Left cardiac atrium (tissue), 4 donors: ENCODE measurements at regions not wholly inside any gene's neighbourhood (a gene's known extent, or its start where the extent isn't known, plus 50 kb on each side); places are given as distances from the start of the nearest gene placed in this dataset.
"Not testable (repeated sequence)": the region's sequence is repeated elsewhere in the genome, so short reads cannot be mapped to it uniquely, and the experiment has no call there.

Experiments
- ATAC-seq, 2 donors: fragments of 200-7000 bp; cut with Tn5 transposase; one replicate each; pipeline ENCODE4 v1.9.1; 2020; ENCODE audit warnings: mild to moderate bottlenecking in 2 of 2, moderate library complexity in 2 of 2
- DNase-seq: peaks from one replicate; pipeline ENCODE4 v3.0.0-alpha.2; 2020
- intact Hi-C, 2 donors: fragments of 100-400 bp; cut with DNase I; formaldehyde crosslinking; loops; one replicate each; pipeline versions ENCODE4 v1.14.1 to v1.15.1; 2022 to 2023
- donor health status: DM: no; HTN: yes; CAD: no.
- donor health status: DM: no; HTN: yes; CAD: no; lungs with severe emphysema.
- donor health status: DM: yes; HTN: yes; CAD: no.
- donor health status: Dilated cardiomyopathy.

- intact Hi-C loops, result not testable (repeated sequence)
These were observed 297.4 kb downstream of the CACNA1B start for GRCh38 chr9:138174954-138175353.

GRCh38 chr9:138175354-138175753, 297.8 kb downstream of the CACNA1B start:
- ATAC-seq, DNase-seq, intact Hi-C loops: not testable (repeated sequence)

More at GRCh38 chr9:138174954-138175353, 297.4 kb downstream of the CACNA1B start:
- DNase-seq, ATAC-seq: not testable (repeated sequence)

- intact Hi-C loops, DNase-seq, ATAC-seq: not testable (repeated sequence)
These were observed 299.5 kb downstream of the CACNA1B start for GRCh38 chr9:138177091-138177490.

DNA sequence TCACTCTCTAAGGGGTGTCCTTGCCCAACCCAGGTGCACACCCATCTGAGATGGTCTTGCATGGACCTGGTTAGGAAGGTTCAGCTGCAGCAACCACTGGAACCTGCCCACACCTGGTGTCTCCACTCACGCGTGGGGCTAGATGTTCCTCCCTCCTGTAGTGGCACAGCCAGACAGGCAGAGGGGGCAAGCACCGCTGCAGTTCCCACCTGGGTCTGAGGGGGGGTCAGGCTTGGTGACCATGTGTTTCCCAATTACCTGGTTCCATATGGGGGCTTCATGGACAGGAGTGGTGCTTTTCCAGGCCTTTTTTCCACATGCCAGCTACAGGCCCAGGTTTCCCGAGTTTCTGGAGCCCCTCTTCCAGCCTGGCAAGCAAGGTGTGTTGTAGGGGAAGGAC, 301.4 kb downstream of the CACNA1B start:
- intact Hi-C loops, ATAC-seq, DNase-seq: not testable (repeated sequence)

DNA sequence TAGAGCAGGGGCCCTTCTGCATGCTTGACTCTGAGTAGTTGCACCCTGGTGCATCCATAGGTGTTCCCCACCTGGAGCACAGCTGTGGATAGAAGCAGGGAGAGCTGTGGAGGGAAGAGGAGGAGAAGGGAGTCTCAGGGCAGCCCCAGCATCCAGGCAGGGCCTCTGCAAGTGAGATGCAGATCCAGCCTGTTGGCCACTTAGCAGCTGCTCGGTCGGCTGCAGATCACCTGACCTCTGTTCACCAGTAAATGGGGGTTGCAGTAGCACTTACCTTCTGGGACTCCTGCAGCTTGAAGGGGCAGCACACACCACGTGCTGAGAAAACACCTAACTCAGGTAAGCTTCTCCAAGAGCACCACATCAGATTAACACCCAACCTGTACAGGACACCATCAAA, 302.1 kb downstream of the CACNA1B start:
- ATAC-seq, DNase-seq, intact Hi-C loops: not testable (repeated sequence)

- intact Hi-C loops, DNase-seq, ATAC-seq: not testable (repeated sequence)
These were observed 304.4 kb downstream of the CACNA1B start for GRCh38 chr9:138181963-138182362.

- DNase-seq, intact Hi-C loops, ATAC-seq: not testable (repeated sequence)
These were observed 319.6 kb downstream of the CACNA1B start for GRCh38 chr9:138197156-138197555.

GRCh38 chr9:138198963-138199362, 321.4 kb downstream of the CACNA1B start:
- ATAC-seq, intact Hi-C loops, DNase-seq: not testable (repeated sequence)

DNA sequence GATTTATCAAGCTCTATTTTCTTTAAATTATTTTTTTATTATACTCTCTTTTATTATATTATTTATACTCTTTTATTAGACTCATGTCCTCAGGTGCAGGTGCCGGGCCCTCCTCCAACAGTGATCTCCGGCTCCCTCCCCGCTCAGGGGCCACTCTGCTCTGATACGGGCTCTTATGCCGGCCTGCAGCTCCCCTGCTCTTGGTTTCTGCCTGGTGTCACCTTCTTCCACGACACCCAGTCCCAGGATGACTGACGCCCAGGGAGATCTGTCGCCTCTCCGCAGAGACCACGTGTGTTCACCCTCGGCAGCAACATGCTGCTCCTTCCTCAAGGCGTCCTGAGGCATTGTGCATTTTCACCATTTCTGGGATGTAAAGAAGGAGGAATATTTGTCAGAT, 322.3 kb downstream of the CACNA1B start:
- intact Hi-C loops, DNase-seq, ATAC-seq: not testable (repeated sequence)

- intact Hi-C loops, ATAC-seq, DNase-seq: not testable (repeated sequence)
These were observed 323.0 kb downstream of the CACNA1B start for GRCh38 chr9:138200481-138201142.

DNA sequence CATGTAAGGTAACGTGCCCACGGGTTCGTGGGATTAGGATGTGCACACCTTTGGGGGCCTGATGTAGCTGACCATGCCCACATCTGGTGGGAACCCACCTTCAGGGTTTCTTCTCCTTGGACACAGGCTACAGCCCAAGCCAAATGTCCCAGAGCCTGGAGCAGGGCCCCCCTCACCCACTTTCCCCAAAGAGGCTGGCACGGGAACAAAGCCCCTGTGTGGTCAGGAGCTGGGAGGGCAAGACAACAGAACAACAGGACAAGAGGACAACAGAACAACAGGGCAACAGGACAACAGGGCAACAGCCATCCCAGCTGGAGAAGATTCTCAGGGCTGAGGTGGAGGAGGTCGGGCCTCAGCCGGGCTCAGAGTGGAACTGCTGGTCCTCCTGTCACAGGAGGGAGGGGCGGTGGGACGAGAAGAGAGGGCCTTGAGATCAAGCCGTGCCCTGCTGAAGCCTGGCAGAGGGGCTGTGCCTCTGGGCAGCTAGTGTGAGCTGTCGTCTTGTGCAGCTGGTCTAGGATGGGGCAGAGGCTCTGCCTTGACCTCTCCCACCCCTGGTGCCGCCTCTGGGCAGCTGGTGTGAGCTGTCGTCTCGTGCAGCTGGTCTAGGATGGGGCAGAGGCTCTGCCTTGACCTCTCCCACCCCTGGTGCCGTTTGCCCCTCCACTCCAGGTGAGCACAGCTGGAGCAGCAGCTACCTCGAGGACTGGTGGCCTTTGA, 323.7 kb downstream of the CACNA1B start:
- DNase-seq, intact Hi-C loops, ATAC-seq: not testable (repeated sequence)

DNA sequence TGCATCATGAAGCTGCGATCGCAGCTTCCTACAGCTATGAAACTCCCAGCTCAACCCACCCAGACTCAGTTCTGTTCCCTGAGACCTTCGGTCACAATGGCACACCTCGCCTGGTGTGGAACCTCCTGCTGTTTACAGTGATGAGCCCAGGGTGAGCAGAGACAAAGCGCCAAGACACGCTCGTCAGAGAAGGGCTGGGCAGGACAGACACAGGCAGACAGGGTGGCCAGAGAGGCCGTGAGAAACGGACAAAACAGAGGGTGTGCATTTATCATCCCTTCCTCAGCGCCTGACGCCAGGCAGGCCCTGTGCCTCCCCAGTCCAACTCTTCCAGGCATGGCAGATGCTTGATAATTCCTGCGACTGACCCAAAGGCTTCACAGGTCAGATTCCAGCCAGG, 324.5 kb downstream of the CACNA1B start:
- peak; percentile 13 for DNase-seq
- ATAC-seq, intact Hi-C loops: not testable (repeated sequence)

- ATAC-seq, result peak in 1 of 2 donors; percentile 22
- intact Hi-C loops, result not testable (repeated sequence)
- DNase-seq, result peak; percentile 31
These were observed 325.7 kb downstream of the CACNA1B start for GRCh38 chr9:138203304-138203703.

GRCh38 chr9:138203872-138204271, 326.3 kb downstream of the CACNA1B start:
- peak in 1 of 2 donors; percentile 29 for ATAC-seq
- intact Hi-C loops, DNase-seq: not testable (repeated sequence)

DNA sequence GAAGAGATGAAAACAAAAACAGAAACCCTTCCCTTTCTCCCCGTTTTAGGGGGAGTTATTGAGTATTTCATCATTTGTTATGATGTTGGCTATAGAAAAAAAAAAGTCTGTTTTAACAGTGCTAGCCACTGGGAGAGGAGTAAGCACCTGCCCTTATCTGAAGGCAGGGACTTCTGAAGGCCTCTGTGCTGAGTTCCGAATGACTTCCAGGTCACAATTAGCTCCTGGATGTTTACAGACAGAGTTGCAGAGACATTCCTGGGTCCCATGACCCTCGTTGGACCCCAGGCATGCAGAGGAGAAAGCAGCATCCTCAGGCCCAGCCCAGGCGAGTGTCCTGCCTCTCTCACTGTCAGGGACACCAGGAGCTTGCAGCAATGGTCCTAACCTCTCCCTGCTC, 328.5 kb downstream of the CACNA1B start:
- intact Hi-C loops, result not testable (repeated sequence)

DNA sequence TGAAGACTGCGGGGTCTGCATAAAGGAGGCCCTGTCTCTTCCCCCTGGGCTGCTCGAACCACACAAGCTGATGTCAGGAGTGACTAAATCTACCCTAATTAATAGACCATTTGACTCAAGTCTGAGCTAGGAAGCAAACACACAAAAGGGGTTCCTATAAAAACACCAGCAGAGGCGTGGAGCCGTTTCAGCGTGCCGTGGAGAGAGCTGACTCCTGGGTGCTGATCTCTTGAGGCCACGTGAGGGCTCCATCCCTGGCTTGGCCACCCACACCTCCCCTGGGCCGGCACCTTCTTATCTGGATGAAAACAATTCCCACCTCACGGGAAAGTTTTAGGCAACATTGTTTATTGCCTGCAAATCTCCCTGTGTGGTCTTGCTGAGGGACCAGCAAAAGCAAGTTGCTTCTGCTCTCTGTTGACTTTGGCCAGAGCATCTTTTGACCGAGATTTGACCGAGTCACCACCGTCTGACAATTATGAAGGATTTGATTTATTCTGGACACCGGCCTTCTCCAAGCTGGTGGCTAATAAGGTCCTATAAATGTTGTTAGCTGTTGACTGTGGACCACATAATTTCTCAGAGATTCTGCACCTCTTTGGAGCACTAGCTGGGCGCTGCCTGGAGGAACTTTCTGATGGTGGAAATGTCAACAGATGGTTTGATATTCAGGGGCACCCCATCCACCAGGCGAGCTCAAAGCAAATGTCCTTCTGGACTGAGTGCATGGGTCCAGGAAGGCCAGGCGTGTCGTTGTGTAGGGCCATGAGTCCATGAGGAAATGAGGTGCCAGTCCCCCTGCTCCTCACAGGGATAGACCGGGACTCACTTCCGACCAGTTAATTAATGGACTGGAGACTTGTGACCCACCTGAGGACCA, 330.0 kb downstream of the CACNA1B start:
- DNase-seq (peak; percentile 15), ATAC-seq (peak in 1 of 2 donors; percentile 45)
- intact Hi-C loops, result not testable (repeated sequence)

More for the DNA sequence above, 328.5 kb downstream of the CACNA1B start:
- ATAC-seq, DNase-seq: not testable (repeated sequence)

GRCh38 chr9:138209071-138209644, 331.6 kb downstream of the CACNA1B start:
- intact Hi-C loops, ATAC-seq: not testable (repeated sequence)
- peak; percentile 40 for DNase-seq

DNA sequence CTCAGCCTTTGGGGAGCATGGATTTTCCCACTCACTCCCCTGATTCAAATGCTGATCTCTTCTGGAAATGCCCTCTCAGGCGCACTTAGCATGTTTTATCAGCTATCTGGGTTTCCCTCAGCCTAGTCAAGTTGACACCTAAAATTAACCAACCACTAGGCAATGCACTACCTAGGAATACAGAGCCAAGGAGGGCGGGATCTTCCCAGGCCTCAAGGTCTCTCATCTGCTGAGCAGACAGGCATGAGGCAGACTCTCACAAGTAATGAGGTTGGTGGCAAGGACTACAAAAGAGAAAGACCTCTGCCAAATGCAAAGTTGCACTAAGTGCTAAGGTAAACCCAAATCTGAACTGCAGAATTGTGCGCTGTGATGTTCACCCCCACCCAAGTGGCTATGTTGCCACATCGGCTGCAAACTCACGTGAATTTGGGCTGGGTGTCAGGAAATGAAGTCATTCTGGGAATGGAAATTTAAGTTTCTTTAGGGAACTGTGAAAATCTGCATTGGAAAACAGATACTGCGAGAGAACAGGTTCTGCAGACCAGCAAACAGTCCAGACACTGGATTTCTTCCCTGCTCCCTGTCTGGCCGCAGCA, 332.9 kb downstream of the CACNA1B start:
- intact Hi-C loops, DNase-seq, ATAC-seq: not testable (repeated sequence)
